Neural progenitor cell (in vitro differentiated cells): ENCODE measurements at regions not wholly inside any gene's neighbourhood (a gene's known extent, or its start where the extent isn't known, plus 50 kb on each side); places are given as distances from the start of the nearest gene placed in this dataset.

Source experiments
- DNase-seq: peaks from one replicate; pipeline ENCODE4 v3.0.0-alpha.2; 2016; ENCODE audit warnings: low spot score
- H2AFZ ChIP-seq: fragments of 200-600 bp; sonication (generic); replicated peaks from 2 replicates; pipeline ENCODE4 v1.6.1; 2016; ENCODE audit warnings: antibody characterized with exemption
- H3F3A ChIP-seq: fragments of 200-600 bp; sonication (generic); 2 replicates; pipeline ENCODE4 v1.6.1; 2016; ENCODE audit warnings: antibody characterized with exemption, low read depth
- H3K27ac ChIP-seq: fragments of 200-600 bp; sonication (generic); 2 replicates; pipeline ENCODE4 v1.5.1; 2016; ENCODE audit warnings: mild to moderate bottlenecking
- H3K27me3 ChIP-seq: fragments of 200-600 bp; sonication (generic); 2 replicates; pipeline ENCODE4 v1.6.1; 2016; ENCODE audit warnings: mild to moderate bottlenecking, moderate library complexity
- H3K36me3 ChIP-seq: fragments of 200-600 bp; sonication (generic); 2 replicates; pipeline ENCODE4 v1.5.1; 2016
- H3K4me1 ChIP-seq: fragments of 200-600 bp; sonication (generic); 2 replicates; pipeline ENCODE4 v1.6.1; 2016; ENCODE audit warnings: mixed run types
- H3K4me2 ChIP-seq: fragments of 200-600 bp; sonication (generic); 2 replicates; pipeline ENCODE4 v1.6.1; 2016
- H3K4me3 ChIP-seq: fragments of 200-600 bp; sonication (generic); 2 replicates; pipeline ENCODE4 v1.5.1; 2016
- H3K79me2 ChIP-seq: fragments of 200-600 bp; sonication (generic); 2 replicates; pipeline ENCODE4 v1.6.1; 2016; ENCODE audit warnings: low read depth
- H3K9ac ChIP-seq: fragments of 200-600 bp; sonication (generic); 2 replicates; pipeline ENCODE4 v1.6.1; 2016
- H3K9me3 ChIP-seq: fragments of 200-600 bp; sonication (generic); 2 replicates; pipeline ENCODE4 v1.5.1; 2016; ENCODE audit warnings: low read depth
- H4K20me1 ChIP-seq: fragments of 200-600 bp; sonication (generic); 2 replicates; pipeline ENCODE4 v1.6.1; 2016; ENCODE audit warnings: low read depth
- H3K27ac Mint-ChIP-seq: 3 replicates; pipeline ENCODE4 v1.8.0; 2021; ENCODE audit warnings: mixed read lengths
- H3K27me3 Mint-ChIP-seq: 2 replicates; pipeline ENCODE4 v1.8.0; 2022; ENCODE audit warnings: low read depth, mild to moderate bottlenecking, inconsistent platforms, moderate library complexity, mixed read lengths; ENCODE audit not compliant: insufficient read depth
- H3K36me3 Mint-ChIP-seq: 3 replicates; pipeline ENCODE4 v1.8.0; 2021; ENCODE audit warnings: mixed read lengths
- H3K4me1 Mint-ChIP-seq: 3 replicates; pipeline ENCODE4 v1.8.0; 2021; ENCODE audit warnings: mixed read lengths
- H3K4me3 Mint-ChIP-seq: 3 replicates; pipeline ENCODE4 v1.8.0; 2021; ENCODE audit warnings: mild to moderate bottlenecking, moderate library complexity, mixed read lengths
- H3K9me3 Mint-ChIP-seq: 3 replicates; pipeline ENCODE4 v1.8.0; 2020; ENCODE audit warnings: mixed read lengths
- EZH2 ChIP-seq: fragments of 200-600 bp; sonication (generic); IDR thresholded peaks from 2 replicates; pipeline ENCODE4 v1.6.1; 2017; ENCODE audit warnings: antibody characterized with exemption, mild to moderate bottlenecking, moderate library complexity
- EZH2phosphoT487 ChIP-seq: fragments of 200-600 bp; sonication (generic); IDR thresholded peaks from 2 replicates; pipeline ENCODE4 v1.6.1; 2017; ENCODE audit warnings: antibody characterized with exemption
- TF ChIP-seq, protein P1 (sequence below): fragments of 200-600 bp; sonication (generic); IDR thresholded peaks from 2 replicates; pipeline ENCODE4 v1.5.1; 2017; ENCODE audit warnings: antibody characterized with exemption, mild to moderate bottlenecking

DNA sequence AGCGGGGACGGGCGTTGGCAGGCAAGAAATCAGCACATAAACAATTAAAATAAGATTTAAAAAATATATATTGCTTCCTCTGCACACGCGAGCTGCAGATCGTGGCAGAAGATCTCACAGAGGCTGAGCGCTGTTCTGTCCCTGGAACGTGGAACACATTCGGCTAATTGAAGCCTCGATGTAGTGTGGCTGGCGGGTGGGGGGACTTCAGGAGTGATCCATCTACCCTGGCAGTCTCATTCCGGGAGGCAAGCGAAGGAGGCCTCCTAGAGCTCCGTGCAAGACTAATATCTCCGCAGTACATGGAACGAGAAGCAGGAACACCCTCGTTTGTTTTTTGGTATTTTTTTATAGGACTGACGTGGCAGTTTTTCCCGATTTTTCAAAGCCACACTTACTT is 402.4 kb downstream of the MN1 start:
- no peaks in the 10 kb centered on the region for H3K9me3 ChIP-seq

DNA sequence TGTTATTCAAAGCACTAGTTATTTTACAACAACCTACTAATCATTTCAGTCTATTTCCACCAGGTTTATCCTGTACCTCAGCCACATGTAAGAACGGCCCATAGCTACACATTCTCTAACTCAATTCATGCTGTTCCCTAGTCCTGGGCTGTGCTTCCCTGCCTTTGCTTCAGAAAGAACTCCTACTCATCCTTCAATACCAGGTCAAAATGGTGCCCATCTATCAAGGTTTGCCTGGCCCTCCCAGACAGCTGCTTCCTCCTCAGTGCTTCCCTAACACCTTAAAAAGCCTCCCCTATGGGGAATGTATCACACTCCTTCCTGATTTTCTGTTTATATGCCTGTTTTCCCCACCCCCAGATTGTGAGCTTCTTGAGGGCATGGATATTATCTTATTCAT is 400.7 kb downstream of the MN1 start:
- Mint-ChIP-seq H3K27me3 (peaks cover 20% of the 10 kb centered on the region), H3K36me3 (no peaks in the 10 kb centered on the region), H3K9me3 (peaks cover 5% of the 10 kb centered on the region), H3K27ac (peak overlapping the region; percentile 34), H3K4me1 (peaks cover 2% of the 10 kb centered on the region), H3K4me3 (no peak overlapping the region)
- no peaks in the 10 kb centered on the region for H3K79me2 ChIP-seq
- no peak for DNase-seq
- H4K20me1 ChIP-seq: no peaks in the 10 kb centered on the region
- no peak overlapping the region for H2AFZ ChIP-seq
- peaks cover 8% of the 10 kb centered on the region for H3F3A ChIP-seq
- H3K9me3 ChIP-seq: no peaks in the 10 kb centered on the region
- H3K9ac ChIP-seq: no peak overlapping the region
- no peak overlapping the region for H3K4me3 ChIP-seq
- no peak overlapping the region for H3K27ac ChIP-seq
- no peaks in the 10 kb centered on the region for H3K36me3 ChIP-seq
- H3K27me3 ChIP-seq: no peaks in the 10 kb centered on the region
- H3K4me1 ChIP-seq: no peaks in the 10 kb centered on the region
- no peak overlapping the region for H3K4me2 ChIP-seq
- no peak for TF ChIP-seq EZH2phosphoT487
- TF ChIP-seq, protein P1, sequence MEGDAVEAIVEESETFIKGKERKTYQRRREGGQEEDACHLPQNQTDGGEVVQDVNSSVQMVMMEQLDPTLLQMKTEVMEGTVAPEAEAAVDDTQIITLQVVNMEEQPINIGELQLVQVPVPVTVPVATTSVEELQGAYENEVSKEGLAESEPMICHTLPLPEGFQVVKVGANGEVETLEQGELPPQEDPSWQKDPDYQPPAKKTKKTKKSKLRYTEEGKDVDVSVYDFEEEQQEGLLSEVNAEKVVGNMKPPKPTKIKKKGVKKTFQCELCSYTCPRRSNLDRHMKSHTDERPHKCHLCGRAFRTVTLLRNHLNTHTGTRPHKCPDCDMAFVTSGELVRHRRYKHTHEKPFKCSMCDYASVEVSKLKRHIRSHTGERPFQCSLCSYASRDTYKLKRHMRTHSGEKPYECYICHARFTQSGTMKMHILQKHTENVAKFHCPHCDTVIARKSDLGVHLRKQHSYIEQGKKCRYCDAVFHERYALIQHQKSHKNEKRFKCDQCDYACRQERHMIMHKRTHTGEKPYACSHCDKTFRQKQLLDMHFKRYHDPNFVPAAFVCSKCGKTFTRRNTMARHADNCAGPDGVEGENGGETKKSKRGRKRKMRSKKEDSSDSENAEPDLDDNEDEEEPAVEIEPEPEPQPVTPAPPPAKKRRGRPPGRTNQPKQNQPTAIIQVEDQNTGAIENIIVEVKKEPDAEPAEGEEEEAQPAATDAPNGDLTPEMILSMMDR: no peak
- TF ChIP-seq EZH2: no peak

More for the DNA sequence above, 402.4 kb downstream of the MN1 start:
- Histone ChIP-seq H3K4me1 (no peaks in the 10 kb centered on the region), H3F3A (no peaks in the 10 kb centered on the region), H3K4me3 (no peak overlapping the region), H3K9ac (no peak overlapping the region), H4K20me1 (no peaks in the 10 kb centered on the region), H2AFZ (no peak overlapping the region), H3K4me2 (no peak overlapping the region), H3K27me3 (no peaks in the 10 kb centered on the region), H3K79me2 (no peaks in the 10 kb centered on the region), H3K36me3 (no peaks in the 10 kb centered on the region), H3K27ac (no peak overlapping the region)
- no peak for DNase-seq
- H3K27ac Mint-ChIP-seq: no peak overlapping the region
- H3K36me3 Mint-ChIP-seq: no peaks in the 10 kb centered on the region
- H3K4me1 Mint-ChIP-seq: peaks cover 2% of the 10 kb centered on the region
- no peak overlapping the region for H3K4me3 Mint-ChIP-seq
- peaks cover 9% of the 10 kb centered on the region for H3K9me3 Mint-ChIP-seq
- TF ChIP-seq, protein P1: no peak
- TF ChIP-seq EZH2: no peak
- TF ChIP-seq EZH2phosphoT487: no peak
- peaks cover 20% of the 10 kb centered on the region for H3K27me3 Mint-ChIP-seq

DNA sequence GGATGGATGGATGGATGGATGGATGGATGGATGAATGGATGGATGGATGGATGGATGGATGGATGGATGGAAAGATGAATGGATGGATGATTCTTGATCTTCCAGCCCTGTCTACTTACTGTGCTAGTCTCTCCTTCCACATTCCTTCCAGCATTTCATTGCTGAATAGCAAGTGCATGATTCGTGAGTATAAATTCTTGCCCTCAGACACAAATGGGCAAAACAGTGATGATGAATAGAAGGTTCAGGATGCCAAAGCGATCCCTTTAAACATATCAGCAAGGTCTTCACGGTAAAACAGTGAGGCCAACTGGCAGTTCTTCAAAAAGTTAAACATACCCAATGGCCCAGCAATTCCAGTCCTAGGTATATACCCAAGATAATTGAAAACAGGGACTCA is 400.2 kb downstream of the MN1 start:
- H3F3A ChIP-seq: peaks cover 9% of the 10 kb centered on the region
- H3K4me2 ChIP-seq: no peak overlapping the region
- H3K27me3 ChIP-seq: no peaks in the 10 kb centered on the region
- H3K27me3 Mint-ChIP-seq: peaks cover 23% of the 10 kb centered on the region
- no peaks in the 10 kb centered on the region for H3K9me3 ChIP-seq
- peaks cover 7% of the 10 kb centered on the region for H3K4me1 Mint-ChIP-seq
- peak overlapping the region; percentile 16 for H3K27ac Mint-ChIP-seq
- H3K4me1 ChIP-seq: no peaks in the 10 kb centered on the region
- peaks cover 5% of the 10 kb centered on the region for H3K9me3 Mint-ChIP-seq
- no peak for TF ChIP-seq EZH2phosphoT487
- TF ChIP-seq, protein P1: no peak
- no peak for TF ChIP-seq EZH2
- no peaks in the 10 kb centered on the region for H3K79me2 ChIP-seq
- DNase-seq: no peak
- H3K4me3 ChIP-seq: no peak overlapping the region
- no peak overlapping the region for H3K9ac ChIP-seq
- H3K36me3 ChIP-seq: no peaks in the 10 kb centered on the region
- no peak overlapping the region for H3K4me3 Mint-ChIP-seq
- no peaks in the 10 kb centered on the region for H4K20me1 ChIP-seq
- H3K36me3 Mint-ChIP-seq: no peaks in the 10 kb centered on the region
- H3K27ac ChIP-seq: no peak overlapping the region
- no peak overlapping the region for H2AFZ ChIP-seq

DNA sequence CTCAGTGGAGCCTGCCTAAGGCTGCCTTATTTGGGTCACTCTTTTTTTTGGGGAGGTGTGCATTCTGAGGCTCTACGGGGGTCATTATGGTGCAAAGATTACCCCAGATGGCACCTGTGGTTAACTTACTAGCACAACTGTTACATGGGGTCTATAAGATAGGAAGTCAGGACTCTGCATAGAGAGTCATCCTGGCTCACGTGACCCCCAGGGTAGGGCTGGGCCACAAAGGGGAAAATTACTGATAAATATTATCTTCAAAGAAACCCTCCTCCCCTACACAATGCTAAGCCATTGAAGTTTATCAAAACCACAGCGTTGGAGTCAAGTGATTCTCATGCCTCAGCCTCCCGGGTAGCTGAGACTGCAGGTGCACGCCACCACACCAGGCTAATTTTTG is 397.1 kb downstream of the MN1 start:
- H3K4me1 Mint-ChIP-seq: peaks cover 22% of the 10 kb centered on the region
- Histone ChIP-seq H3F3A (peaks cover 16% of the 10 kb centered on the region), H4K20me1 (no peaks in the 10 kb centered on the region), H3K4me3 (no peak overlapping the region), H3K27me3 (no peaks in the 10 kb centered on the region), H3K4me1 (peaks cover 4% of the 10 kb centered on the region), H3K79me2 (no peaks in the 10 kb centered on the region), H3K27ac (no peak overlapping the region), H3K4me2 (no peak overlapping the region), H3K9ac (no peak overlapping the region), H3K9me3 (no peaks in the 10 kb centered on the region), H3K36me3 (no peaks in the 10 kb centered on the region), H2AFZ (no peak overlapping the region)
- peak overlapping the region; percentile 46 for H3K27ac Mint-ChIP-seq
- peaks cover 5% of the 10 kb centered on the region for H3K9me3 Mint-ChIP-seq
- no peaks in the 10 kb centered on the region for H3K36me3 Mint-ChIP-seq
- TF ChIP-seq EZH2 (no peak), EZH2phosphoT487 (no peak)
- TF ChIP-seq, protein P1: no peak
- peaks cover 19% of the 10 kb centered on the region for H3K27me3 Mint-ChIP-seq
- no peak overlapping the region for H3K4me3 Mint-ChIP-seq
- DNase-seq: no peak
